CD4-positive, alpha-beta T cell (primary cell): ENCODE measurements at regions not wholly inside any gene's neighbourhood (a gene's known extent, or its start where the extent isn't known, plus 50 kb on each side); places are given as distances from the start of the nearest gene placed in this dataset.

Experiments used
- ATAC-seq: fragments of 200-7000 bp; cut with Tn5 transposase; one replicate; pipeline ENCODE4 v1.10.0; 2022; ENCODE audit warnings: mild to moderate bottlenecking; ENCODE audit not compliant: poor library complexity
- CTCF ChIA-PET: fragments of 350-600 bp; sonication (Branson Sonifier 250); formaldehyde crosslinking; loops from one replicate; lab custom pipeline; 2021; ENCODE audit warnings: antibody characterized with exemption, inconsistent platforms; lab: Charles Lee
- POLR2A ChIA-PET: fragments of 350-600 bp; sonication (Branson Sonifier 250); formaldehyde crosslinking; loops from one replicate; lab custom pipeline; 2021; ENCODE audit warnings: antibody characterized with exemption, inconsistent platforms; lab: Charles Lee
- DNase-seq, 14 experiments: peaks; one replicate each; pipeline ENCODE4 v3.0.0-alpha.2; 2013 to 2020; ENCODE audit warnings: mixed read lengths in 2 of 14
- H3K27ac ChIP-seq, 2 donors: one replicate each; pipeline versions ENCODE4 v1.5.1 to v1.7.0; 2013; ENCODE audit warnings: low read length in 2 of 2, low read depth in 1 of 2, mild to moderate bottlenecking in 1 of 2
- H3K27me3 ChIP-seq, 2 experiments: 1 replicate in 1 of 2; 2 replicates in 1 of 2; pipeline versions ENCODE4 v1.6.1 to v1.7.0; 2013; ENCODE audit warnings: low read length in 2 of 2, control low read depth in 1 of 2, mild to moderate bottlenecking in 1 of 2, moderate library complexity in 1 of 2; ENCODE audit not compliant: insufficient read depth in 2 of 2, control insufficient read depth in 1 of 2
- H3K36me3 ChIP-seq: one replicate; pipeline ENCODE4 v1.6.1; 2013; ENCODE audit warnings: low read length, control low read depth; ENCODE audit not compliant: insufficient read depth
- H3K4me1 ChIP-seq: one replicate; pipeline ENCODE4 v1.6.1; 2013; ENCODE audit warnings: low read length, control low read depth; ENCODE audit not compliant: insufficient read depth
- H3K4me3 ChIP-seq: one replicate; pipeline ENCODE4 v1.5.1; 2013; ENCODE audit warnings: mild to moderate bottlenecking, low read length, moderate library complexity
- H3K9me3 ChIP-seq, 2 experiments: 1 replicate in 1 of 2; 2 replicates in 1 of 2; pipeline versions ENCODE4 v1.6.1 to v1.7.0; 2013; ENCODE audit warnings: low read length in 2 of 2, mild to moderate bottlenecking in 2 of 2, control low read depth in 1 of 2, moderate library complexity in 1 of 2; ENCODE audit not compliant: control insufficient read depth in 1 of 2, insufficient read depth in 1 of 2
- H3K27ac Mint-ChIP-seq: one replicate; pipeline ENCODE4 v1.8.0; 2020; ENCODE audit warnings: mixed read lengths
- H3K27me3 Mint-ChIP-seq: one replicate; pipeline ENCODE4 v1.8.0; 2021; ENCODE audit warnings: mixed read lengths
- H3K36me3 Mint-ChIP-seq: one replicate; pipeline ENCODE4 v1.8.0; 2021; ENCODE audit warnings: low read depth, mixed read lengths
- H3K4me1 Mint-ChIP-seq: one replicate; pipeline ENCODE4 v1.8.0; 2021; ENCODE audit warnings: low read depth, mixed read lengths
- H3K4me3 Mint-ChIP-seq: one replicate; pipeline ENCODE4 v1.8.0; 2020; ENCODE audit warnings: mild to moderate bottlenecking, mixed read lengths
- H3K9me3 Mint-ChIP-seq: one replicate; pipeline ENCODE4 v1.8.0; 2020; ENCODE audit warnings: mixed read lengths
- intact Hi-C, 2 experiments: fragments of 100-400 bp; cut with DNase I in 1 of 2; cut with micrococcal nuclease in 1 of 2; formaldehyde crosslinking; loops; one replicate each; pipeline versions ENCODE4 v1.15.1 to v1.9.0; 2023 to 2025; cut with DNase I, micrococcal nuclease
- TF ChIP-seq, protein P1 (sequence below): fragments of 200-600 bp; IDR thresholded peaks from one replicate; pipeline ENCODE4 v1.8.0; 2022; ENCODE audit warnings: antibody characterized with exemption, mild to moderate bottlenecking

DNA sequence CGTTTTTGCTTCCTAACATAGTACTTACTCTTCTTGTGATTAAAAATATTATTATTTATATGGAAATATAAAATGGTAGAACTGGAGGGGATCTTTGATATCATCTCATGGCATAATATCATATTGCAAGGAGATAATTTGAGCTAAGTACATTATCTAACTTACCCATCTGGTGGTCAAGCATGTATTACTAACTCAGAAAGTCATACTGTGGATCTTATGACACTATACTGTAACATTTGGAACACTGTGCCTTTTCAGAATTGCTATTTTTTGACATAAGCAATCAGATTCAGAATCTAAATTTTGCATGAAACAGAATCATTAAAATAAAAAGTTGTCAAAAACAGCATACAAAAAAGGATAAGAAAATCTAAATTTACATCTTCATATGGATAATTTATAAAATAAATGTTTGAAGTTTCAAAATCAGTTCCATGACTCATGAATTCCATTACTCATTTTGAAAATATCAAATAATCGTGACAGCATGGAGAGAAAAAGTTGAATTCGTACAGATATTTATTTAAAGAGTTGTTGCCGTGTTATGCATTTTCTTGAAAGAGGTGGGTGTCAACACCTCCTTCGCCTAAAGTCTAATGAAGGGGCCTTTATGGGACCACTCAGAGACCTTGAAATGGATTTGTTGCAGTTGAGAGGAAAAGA lies 928.1 kb downstream of the PDHA2 start:
- Histone ChIP-seq H3K27me3 (no peaks in the 10 kb centered on the region), H3K4me1 (no peaks in the 10 kb centered on the region), H3K4me3 (no peak overlapping the region), H3K36me3 (no peaks in the 10 kb centered on the region), H3K27ac (no peak overlapping the region), H3K9me3 (peaks cover 3 to 14% of the 10 kb centered on the region in 2 experiments)
- ChIA-PET POLR2A (no interaction called here), CTCF (no interaction called here)
- H3K9me3 Mint-ChIP-seq, result peaks cover 11% of the 10 kb centered on the region
- no peaks in the 10 kb centered on the region for H3K27me3 Mint-ChIP-seq
- H3K4me1 Mint-ChIP-seq, result no peaks in the 10 kb centered on the region
- no peak overlapping the region for H3K27ac Mint-ChIP-seq
- DNase-seq (no peak), ATAC-seq (no peak)
- no peak overlapping the region for H3K4me3 Mint-ChIP-seq
- no peaks in the 10 kb centered on the region for H3K36me3 Mint-ChIP-seq
- TF ChIP-seq, protein P1, sequence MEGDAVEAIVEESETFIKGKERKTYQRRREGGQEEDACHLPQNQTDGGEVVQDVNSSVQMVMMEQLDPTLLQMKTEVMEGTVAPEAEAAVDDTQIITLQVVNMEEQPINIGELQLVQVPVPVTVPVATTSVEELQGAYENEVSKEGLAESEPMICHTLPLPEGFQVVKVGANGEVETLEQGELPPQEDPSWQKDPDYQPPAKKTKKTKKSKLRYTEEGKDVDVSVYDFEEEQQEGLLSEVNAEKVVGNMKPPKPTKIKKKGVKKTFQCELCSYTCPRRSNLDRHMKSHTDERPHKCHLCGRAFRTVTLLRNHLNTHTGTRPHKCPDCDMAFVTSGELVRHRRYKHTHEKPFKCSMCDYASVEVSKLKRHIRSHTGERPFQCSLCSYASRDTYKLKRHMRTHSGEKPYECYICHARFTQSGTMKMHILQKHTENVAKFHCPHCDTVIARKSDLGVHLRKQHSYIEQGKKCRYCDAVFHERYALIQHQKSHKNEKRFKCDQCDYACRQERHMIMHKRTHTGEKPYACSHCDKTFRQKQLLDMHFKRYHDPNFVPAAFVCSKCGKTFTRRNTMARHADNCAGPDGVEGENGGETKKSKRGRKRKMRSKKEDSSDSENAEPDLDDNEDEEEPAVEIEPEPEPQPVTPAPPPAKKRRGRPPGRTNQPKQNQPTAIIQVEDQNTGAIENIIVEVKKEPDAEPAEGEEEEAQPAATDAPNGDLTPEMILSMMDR, result no peak
- intact Hi-C loops, result no loop called here

DNA sequence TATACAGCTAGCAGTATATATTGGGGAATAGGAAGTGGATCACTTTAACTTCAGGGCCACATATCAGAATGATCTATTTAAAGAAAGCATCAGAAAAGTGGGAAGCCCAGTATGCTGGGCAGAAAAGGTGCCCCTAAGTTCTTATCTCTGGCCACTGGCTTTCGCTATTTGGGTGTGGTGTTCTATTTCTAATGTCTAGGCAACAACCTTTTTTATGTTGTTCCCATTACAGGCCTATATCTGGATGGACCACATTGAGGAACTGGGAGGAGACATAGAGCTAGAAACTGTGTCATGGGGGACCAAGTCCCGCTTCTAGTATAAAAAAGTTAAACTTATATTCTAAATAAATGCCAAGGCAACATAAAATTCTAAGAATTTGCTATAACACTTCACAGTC lies 935.6 kb downstream of the PDHA2 start:
- no peak for DNase-seq
- no peaks in the 10 kb centered on the region for H3K9me3 Mint-ChIP-seq
- POLR2A ChIA-PET, result no interaction called here
- intact Hi-C loops, result no loop called here
- no peaks in the 10 kb centered on the region for H3K9me3 ChIP-seq
- H3K27ac Mint-ChIP-seq, result no peak overlapping the region
- H3K27ac ChIP-seq, result no peak overlapping the region
- H3K4me1 Mint-ChIP-seq, result no peaks in the 10 kb centered on the region
- H3K4me3 Mint-ChIP-seq, result no peak overlapping the region
- no peak overlapping the region for H3K4me3 ChIP-seq
- no peaks in the 10 kb centered on the region for H3K27me3 Mint-ChIP-seq
- TF ChIP-seq, protein P1, result no peak
- no peak for ATAC-seq
- H3K36me3 ChIP-seq, result no peaks in the 10 kb centered on the region
- H3K4me1 ChIP-seq, result no peaks in the 10 kb centered on the region
- no peaks in the 10 kb centered on the region for H3K36me3 Mint-ChIP-seq
- CTCF ChIA-PET, result no interaction called here
- H3K27me3 ChIP-seq, result no peaks in the 10 kb centered on the region

DNA sequence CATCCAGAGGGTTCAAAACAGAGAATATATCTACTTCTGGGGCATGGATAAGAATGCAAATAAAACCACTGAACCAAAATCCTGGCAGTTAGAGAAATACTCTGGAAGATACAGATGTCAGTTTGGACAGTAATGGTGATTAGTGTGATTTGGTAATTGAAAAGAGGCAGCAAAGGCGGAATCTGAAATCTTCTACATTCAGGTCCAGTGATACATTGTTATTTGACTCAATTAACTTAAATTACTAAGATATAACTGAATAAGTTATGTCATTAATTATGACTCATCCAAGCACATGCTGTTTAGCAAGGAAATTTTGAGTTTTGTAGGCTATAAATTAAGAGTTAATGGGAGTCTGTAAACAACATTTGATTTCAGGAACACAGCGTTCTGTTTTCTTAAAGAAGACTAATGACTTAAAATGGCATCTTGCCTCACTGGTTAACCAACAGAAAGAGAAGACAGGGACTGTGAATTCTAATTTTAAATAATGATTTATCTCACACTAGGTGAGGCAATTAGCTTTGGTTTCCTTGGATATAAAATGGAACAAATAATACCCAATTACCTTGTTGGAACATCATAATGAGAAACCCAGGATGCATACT lies 937.1 kb downstream of the PDHA2 start:
- CTCF ChIA-PET, result no interaction called here
- Histone ChIP-seq H3K27ac (no peak overlapping the region), H3K36me3 (no peaks in the 10 kb centered on the region), H3K9me3 (no peaks in the 10 kb centered on the region), H3K27me3 (no peaks in the 10 kb centered on the region), H3K4me3 (no peak overlapping the region), H3K4me1 (no peaks in the 10 kb centered on the region)
- Mint-ChIP-seq H3K9me3 (no peaks in the 10 kb centered on the region), H3K36me3 (no peaks in the 10 kb centered on the region), H3K4me1 (no peaks in the 10 kb centered on the region), H3K27me3 (no peaks in the 10 kb centered on the region), H3K4me3 (no peak overlapping the region), H3K27ac (no peak overlapping the region)
- ATAC-seq, result no peak
- TF ChIP-seq, protein P1, result no peak
- DNase-seq, result no peak
- POLR2A ChIA-PET, result no interaction called here
- intact Hi-C loops, result no loop called here
